GM18868 (cell line): ENCODE measurements at regions not wholly inside any gene's neighbourhood (a gene's known extent, or its start where the extent isn't known, plus 50 kb on each side); places are given as distances from the start of the nearest gene placed in this dataset.

Source experiments
- ATAC-seq: cut with Tn5 transposase; IDR thresholded peaks from one replicate; pipeline ENCODE4 v1.9.1; 2021; ENCODE audit warnings: mild to moderate bottlenecking, moderate library complexity; ENCODE audit not compliant: unreplicated experiment

DNA sequence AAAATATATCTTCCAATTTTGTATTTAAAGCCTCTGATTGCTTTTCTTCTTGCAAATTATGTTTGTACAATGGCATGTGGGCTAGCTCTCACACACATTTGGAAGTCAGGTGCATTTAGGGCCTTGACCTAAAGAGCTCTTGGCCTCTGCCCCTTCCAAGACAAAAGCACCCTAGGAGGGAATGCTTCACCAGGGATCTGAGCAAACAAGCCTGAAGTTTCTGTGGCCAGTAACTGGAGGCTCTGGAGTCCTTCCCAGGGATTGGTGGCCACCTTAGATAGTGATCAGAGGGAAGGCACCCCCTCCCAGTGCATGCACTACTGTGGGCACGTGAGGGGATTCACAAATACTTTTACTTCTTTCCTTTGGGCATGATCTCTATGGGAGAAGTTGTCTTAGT lies 60.3 kb upstream of the DIPK2B start:
- no peak for ATAC-seq

DNA sequence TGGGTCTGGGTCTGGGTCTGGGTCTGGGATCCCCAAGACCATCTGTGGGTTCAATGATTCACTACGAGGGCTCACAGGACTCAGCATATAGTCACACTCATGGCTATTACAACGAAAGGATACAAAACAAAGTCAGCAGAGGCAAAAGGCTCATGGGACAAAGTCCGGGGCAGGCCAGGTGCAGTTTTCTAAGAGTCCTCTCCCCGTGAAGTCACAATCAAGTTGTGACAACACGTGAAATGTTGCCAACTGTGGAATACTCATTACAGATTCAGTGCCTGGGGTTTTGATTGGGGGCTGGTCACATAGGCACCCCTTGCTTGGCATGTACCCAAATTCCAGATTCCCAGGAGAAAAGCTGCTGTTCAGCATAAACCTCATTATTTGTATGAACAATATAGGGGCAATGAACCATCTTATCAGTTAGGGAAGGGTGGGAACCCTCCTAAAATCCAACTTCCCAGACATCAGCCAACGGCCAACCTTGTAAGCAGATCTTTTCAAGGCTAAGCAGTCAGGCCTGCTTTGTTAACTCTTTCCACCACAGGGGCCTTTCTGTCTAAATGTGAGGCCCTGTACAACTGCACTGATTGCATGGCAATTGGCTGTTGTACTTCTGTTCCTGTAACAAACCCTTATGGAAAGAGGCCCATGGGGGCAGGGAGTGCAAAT lies 58.2 kb upstream of the DIPK2B start:
- ATAC-seq, result no peak
